ENCODE measurements at regions not wholly inside any gene's neighbourhood (a gene's known extent, or its start where the extent isn't known, plus 50 kb on each side); places are given as distances from the start of the nearest gene placed in this dataset.
A peak's percentile ranks its signal among the peaks of the same experiment; 100 is the strongest.

DNA sequence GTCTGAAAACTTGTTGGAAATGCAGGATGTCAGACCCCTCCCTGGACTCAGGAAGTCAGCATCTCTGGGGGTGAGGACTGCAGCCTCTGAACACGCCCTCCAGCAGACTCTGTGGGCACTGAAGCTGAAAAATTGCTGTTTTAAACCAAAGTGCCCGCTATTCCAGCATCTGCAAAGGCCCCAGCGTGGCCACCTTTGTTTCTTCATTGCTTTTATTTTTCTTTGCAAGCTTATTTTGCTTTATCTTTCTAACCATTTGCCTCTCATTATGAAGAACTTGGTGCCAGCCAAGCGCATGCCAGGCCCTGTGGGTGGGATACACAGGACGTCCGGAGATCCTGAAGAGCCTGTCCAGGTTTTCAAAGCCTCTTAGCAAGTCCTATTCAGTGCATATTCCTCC is 203.9 kb upstream of the CST7 start:
- Histone ChIP-seq H3K4me3 (ENCODE audit: low read depth, low read length) (no peak overlapping the region), H3K27me3 (ENCODE audit: insufficient read depth, low read depth, severe bottlenecking) (no peaks in the 10 kb centered on the region), H3K36me3 (no peaks in the 10 kb centered on the region), H3K9me3 (ENCODE audit: severe bottlenecking) (no peaks in the 10 kb centered on the region), H3K27ac (no peak overlapping the region)
- no peak for DNase-seq
- TF ChIP-seq, protein P1, sequence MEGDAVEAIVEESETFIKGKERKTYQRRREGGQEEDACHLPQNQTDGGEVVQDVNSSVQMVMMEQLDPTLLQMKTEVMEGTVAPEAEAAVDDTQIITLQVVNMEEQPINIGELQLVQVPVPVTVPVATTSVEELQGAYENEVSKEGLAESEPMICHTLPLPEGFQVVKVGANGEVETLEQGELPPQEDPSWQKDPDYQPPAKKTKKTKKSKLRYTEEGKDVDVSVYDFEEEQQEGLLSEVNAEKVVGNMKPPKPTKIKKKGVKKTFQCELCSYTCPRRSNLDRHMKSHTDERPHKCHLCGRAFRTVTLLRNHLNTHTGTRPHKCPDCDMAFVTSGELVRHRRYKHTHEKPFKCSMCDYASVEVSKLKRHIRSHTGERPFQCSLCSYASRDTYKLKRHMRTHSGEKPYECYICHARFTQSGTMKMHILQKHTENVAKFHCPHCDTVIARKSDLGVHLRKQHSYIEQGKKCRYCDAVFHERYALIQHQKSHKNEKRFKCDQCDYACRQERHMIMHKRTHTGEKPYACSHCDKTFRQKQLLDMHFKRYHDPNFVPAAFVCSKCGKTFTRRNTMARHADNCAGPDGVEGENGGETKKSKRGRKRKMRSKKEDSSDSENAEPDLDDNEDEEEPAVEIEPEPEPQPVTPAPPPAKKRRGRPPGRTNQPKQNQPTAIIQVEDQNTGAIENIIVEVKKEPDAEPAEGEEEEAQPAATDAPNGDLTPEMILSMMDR (IDR thresholded peaks at IDR 0.05; ENCODE audit: low read depth, low read length) = no peak

DNA sequence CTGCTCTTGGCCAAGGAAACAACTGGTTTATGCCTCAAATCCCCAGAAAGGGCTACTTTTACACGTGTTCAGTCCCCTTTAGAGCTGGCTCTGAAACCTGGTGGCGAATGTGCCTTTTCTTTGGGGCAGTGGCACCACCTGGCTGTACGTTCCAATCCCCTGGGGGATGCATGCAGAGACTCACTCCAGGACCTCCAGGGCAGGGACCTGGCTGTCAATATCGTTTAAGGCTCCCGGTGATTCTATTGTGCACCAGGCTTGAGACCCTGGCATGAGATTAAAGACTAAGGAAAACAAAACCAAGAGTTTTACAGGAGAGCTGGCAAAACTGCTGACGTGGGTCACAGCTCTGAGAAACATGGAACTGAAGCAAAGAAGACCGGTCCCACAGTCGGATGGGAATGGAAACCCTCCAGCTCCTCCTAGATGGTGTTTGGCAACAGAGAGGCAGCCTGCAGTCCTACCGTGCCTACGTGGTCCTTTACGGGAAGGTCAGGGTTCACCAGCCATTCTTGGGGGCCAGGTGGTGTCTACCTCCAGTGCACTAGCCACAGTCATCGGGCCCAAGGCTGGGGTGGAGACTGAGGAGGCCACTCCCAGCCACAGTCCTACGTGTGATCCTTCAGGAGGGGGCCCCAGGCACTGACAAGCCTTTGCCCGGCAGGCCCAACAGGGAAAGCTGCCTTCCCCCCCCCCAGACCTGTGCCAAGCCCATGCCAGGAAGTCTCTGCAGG is 203.3 kb upstream of the CST7 start:
- no peak for DNase-seq
- no peak overlapping the region for H3K27ac ChIP-seq
- TF ChIP-seq, protein P1 (IDR thresholded peaks at IDR 0.05; ENCODE audit: low read depth, low read length) = peak; percentile 6; the same call in 1 of the 2 replicates
- H3K9me3 ChIP-seq (ENCODE audit: severe bottlenecking) = no peaks in the 10 kb centered on the region
- H3K27me3 ChIP-seq (ENCODE audit: insufficient read depth, low read depth, severe bottlenecking) = no peaks in the 10 kb centered on the region
- H3K36me3 ChIP-seq = no peaks in the 10 kb centered on the region
- H3K4me3 ChIP-seq (ENCODE audit: low read depth, low read length) = no peak overlapping the region

DNA sequence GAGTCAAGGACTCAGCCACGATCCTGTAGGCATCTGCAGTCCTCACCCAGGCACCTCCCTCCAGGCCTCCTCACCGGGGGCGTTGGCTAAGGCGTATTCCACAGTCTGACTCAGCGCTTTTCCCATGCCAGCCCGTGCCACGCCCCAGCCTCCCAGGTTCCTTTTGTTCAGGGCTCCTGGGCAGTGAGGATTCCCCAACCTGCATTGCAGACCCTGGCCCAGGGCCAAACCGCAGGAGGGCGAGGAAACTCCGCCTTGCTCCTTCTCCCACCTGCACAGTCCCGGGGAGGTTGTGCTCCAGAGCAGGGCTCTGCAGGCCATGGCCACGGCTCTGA is 202.8 kb upstream of the CST7 start:
- TF ChIP-seq, protein P1 (IDR thresholded peaks at IDR 0.05; ENCODE audit: low read depth, low read length) = no peak
- H3K4me3 ChIP-seq (ENCODE audit: low read depth, low read length) = no peak overlapping the region
- no peaks in the 10 kb centered on the region for H3K27me3 ChIP-seq (ENCODE audit: insufficient read depth, low read depth, severe bottlenecking)
- no peaks in the 10 kb centered on the region for H3K9me3 ChIP-seq (ENCODE audit: severe bottlenecking)
- no peak for DNase-seq
- no peak overlapping the region for H3K27ac ChIP-seq
- H3K36me3 ChIP-seq = no peaks in the 10 kb centered on the region

DNA sequence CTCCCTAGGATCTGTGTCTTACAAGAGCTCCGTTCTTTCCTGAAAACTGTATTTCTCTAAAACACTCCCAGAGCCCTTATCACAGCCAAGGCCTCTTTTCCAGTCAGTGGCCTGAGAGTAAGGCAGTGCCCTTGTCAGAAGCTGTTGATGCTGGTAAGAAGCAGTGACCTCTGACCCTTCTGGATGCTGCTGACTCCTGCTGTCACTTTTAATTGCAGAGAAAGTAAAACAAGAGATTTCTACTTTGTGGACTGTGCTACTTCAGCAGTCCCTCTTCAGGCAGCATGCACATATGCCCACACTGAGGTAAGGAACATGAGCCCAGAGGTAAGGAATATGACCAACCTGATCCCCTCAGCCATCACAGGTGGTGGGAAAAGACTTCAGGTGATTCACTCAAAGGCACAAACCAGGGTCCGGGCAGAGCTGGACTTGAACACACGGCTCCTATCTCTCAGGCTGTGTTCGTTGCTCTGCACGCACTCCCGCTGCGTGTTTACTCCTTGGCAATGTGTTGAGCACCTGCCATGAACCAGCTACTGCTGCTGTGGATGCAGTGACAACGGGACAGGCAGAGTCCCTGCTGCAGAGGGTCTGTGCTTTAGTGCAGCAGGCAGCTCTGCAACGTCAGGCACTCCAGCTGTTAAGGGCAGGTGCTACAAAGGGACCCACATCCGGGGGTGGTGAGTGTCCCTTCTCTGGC is 201.9 kb upstream of the CST7 start:
- no peak for DNase-seq
- no peaks in the 10 kb centered on the region for H3K36me3 ChIP-seq
- no peaks in the 10 kb centered on the region for H3K27me3 ChIP-seq (ENCODE audit: insufficient read depth, low read depth, severe bottlenecking)
- no peak overlapping the region for H3K27ac ChIP-seq
- TF ChIP-seq, protein P1 (IDR thresholded peaks at IDR 0.05; ENCODE audit: low read depth, low read length) = no peak
- H3K9me3 ChIP-seq (ENCODE audit: severe bottlenecking) = no peaks in the 10 kb centered on the region
- no peak overlapping the region for H3K4me3 ChIP-seq (ENCODE audit: low read depth, low read length)

DNA sequence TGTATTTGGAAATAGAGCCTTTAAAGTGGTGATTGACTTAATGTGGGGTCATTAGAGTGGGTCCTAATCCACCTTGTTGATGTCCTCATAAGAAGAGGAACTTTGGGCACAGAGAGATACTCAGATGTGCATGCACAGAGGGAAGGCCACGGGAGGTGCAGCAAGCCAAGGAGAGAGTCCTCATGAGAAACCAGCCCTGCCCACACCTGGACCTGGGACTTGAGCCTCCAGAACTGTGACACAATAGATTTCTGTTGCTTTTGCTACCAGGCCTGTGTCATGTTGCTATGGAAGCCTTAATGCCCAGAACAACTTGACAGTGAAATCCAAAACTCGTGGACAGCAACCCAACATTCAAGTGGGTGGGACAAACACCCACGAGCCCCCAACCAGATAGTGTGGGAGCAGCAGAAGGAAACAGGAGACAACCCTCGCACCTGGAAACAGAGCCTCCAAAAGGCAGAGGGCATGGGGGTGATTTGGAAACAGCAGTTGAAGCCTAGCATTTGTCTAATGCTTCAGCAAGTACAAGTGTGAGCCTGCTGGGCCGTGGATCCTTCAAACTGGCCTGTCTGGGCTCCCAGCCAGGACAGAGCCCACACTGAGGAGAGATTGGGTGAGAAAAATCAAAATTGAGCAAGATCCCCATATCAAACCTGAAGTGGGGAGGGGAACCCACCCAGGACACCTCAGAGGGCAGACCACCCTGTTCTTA is 201.0 kb upstream of the CST7 start:
- DNase-seq = no peak
- Histone ChIP-seq H3K27me3 (ENCODE audit: insufficient read depth, low read depth, severe bottlenecking) (no peaks in the 10 kb centered on the region), H3K27ac (no peak overlapping the region), H3K9me3 (ENCODE audit: severe bottlenecking) (no peaks in the 10 kb centered on the region), H3K36me3 (no peaks in the 10 kb centered on the region), H3K4me3 (ENCODE audit: low read depth, low read length) (no peak overlapping the region)
- TF ChIP-seq, protein P1 (IDR thresholded peaks at IDR 0.05; ENCODE audit: low read depth, low read length) = no peak

Measured in WERI-Rb-1 (cell line).